GM21723 (cell line): ENCODE measurements at regions not wholly inside any gene's neighbourhood (a gene's known extent, or its start where the extent isn't known, plus 50 kb on each side); places are given as distances from the start of the nearest gene placed in this dataset.

Experiments used
- ATAC-seq: cut with Tn5 transposase; IDR thresholded peaks from one replicate; pipeline ENCODE4 v1.9.1; 2021; ENCODE audit warnings: mild to moderate bottlenecking, moderate library complexity; ENCODE audit not compliant: unreplicated experiment

DNA sequence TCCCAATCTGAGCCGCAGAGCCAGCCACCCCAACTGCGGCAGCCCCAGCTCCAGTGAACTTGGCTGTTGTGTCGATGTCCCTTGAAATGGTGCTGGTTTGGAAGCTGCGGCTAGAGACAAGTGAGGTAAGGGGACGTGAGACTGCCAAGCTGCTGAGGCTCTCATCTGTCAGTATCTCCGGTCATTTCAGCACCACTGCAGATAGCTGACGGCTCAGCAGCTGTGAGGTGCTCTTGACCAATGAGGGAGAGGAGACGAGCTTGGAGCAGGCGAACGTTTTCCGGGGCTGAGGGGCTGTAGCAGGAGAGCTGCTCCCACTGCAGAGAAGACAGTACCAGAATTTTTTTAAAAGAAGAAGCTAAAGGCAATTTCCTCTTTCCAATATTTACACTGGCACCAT, 175.5 kb upstream of the CASK start:
- no peak for ATAC-seq

DNA sequence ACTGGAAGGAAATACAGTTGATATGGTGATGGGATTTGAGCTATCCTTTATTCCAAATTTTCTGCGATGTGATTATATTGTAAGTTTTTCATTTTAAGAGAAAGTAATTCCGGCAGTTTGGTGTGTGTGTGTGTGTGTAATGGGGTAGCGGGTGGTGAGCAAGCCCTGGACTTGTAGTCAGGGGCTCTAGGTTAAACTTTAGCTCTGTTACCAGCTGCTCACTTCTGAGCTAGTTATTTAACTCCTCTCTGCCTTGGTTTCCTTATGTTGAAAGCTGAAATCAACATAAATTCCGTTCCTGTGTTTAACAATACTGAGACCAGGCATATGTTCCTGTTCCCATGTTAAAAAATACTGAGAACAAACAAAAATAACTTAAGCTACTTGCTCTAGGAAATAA, 174.1 kb upstream of the CASK start:
- no peak for ATAC-seq

DNA sequence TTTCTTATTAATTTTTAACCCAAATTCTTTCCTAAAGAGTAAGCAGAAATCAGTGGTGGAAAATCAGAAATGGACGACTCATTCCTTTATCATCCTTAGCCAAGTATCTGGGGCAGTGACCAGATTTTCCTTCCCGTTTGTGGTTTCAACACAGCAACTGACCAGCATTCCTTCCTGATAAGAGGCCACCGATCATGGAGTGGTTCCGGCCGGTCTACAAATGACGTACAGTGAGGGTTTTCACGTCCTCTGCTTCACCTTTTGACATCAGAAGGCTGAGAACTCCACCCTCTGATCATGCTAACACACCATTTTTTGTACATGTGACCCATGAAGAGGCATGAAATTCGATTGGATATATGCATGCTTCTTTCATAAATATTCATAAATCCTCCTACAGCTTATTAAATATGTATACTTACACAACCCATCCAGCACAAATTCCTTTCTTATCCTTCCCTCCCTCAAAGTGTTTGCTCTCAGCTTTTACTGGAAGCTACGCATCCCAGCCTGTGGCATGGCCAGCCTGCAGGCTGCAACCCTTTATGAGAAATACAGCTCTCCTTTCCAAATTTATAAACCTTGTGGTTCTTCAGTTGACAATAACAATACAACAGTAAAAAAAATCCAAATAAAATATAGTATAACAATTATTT, 173.0 kb upstream of the CASK start:
- ATAC-seq, result no peak

DNA sequence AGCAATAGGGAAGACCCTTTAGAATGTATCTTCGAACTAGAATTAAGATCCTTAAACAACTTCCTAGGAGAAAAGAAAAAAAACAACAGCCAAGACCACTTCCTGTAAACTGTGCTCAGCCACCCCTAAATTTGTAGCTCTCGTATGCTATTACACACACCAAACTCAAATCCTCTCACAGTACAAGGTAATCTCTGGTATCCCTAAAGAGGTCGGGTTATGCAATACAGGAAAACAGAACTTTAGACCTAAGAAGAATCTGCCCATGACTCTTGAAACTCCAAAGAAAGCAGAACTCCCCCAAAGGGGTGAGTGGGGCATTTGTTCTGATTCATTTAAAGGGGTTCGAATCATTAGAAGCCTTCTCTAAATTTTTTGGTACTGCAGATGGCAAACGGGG, 170.9 kb upstream of the CASK start:
- no peak for ATAC-seq

DNA sequence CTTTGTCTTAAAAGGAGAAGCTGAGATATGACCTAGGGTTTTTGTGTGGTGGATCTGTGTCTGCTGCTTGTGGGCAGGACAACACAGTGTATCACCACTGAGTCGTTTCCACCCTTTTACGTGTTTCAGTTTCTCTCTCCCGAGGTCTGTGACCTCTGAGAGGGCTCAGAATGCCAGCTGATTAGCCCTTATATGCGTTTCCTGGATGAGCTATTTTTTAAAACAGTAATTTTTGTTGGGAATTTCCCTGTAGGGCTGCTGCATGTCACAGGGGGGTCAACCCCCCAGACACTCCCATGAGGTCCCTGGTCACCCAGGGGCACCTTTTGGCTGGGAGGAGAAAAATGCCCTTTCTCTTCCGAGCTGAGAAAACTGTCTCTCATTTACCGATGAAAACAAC, 170.4 kb upstream of the CASK start:
- no peak for ATAC-seq

DNA sequence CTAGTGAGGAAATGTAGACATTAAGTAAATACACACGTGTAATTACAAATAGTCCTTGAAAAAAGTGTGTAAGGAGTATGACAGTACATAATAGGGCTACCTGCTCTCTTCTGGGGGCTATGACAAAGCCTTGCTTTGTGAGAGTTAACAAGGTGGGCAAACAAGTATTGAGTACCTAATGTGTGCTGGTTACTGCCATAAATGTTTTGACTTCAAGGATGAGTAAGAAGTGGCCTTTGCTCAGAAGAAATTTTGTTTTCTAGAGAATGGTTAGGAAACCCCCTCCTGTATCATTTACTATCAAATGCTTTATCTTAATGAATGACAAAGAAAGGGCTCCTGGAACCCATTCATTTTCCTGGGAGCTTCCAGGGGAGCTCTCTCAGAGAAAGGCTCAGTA, 167.0 kb upstream of the CASK start:
- ATAC-seq, result no peak

DNA sequence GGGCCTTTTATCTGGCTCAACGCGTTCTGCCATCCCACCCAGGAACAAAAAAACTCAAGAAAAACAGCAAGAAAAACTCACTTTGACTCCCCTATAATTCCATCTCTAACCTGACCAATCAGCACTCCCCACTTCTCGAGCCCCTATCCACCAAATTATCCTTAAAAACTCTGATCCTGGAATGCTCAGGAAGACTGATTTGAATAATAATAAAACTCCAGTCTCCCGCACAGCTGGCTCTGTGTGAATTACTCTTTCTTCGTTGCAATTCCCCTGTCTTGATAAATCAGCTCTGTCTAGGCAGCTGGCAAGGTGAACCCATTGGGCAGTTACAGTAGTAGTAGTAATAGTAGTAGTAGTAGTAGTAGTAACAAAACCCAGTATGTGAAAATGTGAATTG, 165.7 kb upstream of the CASK start:
- ATAC-seq, result no peak

DNA sequence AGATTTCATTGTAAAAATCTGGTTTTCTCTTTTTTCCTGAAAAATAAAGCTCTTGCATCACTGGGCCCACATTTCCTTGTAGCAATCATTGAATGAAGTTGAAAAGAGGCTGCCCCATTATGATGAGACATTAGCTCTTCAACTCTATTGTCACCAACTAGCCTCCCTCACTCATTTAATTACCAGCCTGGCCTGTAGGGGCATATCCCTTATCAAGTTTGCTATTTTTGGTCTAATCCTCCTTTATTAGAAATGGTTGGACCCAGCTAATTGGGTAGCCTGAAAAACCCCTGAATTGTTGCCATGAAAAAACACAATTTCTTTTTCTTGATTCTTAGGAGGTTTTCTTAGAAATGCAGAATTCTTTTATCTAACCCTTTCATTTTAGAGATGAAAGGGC, 164.6 kb upstream of the CASK start:
- no peak for ATAC-seq

DNA sequence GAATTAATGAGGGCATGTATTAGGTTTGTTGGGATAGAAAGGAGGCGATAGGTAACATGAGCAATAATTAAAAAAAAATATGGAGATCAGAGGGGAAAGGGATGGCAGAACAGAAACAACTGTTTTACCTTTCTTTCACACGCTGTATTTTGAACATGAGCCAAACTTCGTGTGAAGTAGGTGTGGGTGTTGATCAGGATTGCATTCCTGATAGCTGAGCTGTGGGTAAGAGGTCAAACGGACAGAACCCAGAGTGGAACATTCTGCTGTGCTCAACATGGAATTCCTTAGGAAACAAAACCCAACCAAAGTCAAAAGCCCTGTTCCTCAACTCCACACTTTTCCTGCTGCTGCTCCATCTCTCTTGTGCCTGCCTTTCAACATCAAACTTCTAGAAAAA, 162.5 kb upstream of the CASK start:
- ATAC-seq, result no peak

DNA sequence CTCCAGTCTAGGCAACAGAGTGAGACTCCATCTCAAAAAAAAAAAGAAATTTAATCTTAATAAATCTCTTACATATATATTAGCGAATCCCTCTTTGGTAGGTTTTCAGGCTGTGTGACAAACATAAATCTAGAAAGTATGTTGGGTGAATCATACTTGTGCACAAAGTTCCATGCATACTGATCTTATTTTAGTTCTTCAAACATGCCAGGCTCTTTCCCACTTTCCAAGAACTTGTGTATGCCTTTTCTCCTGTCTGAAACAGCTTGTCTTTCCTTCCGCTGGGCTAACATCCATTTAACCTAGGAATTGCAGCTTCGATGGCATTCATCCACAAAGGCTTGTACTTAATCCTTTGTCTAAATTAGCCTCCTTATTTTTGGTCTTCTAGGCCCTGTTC, 156.6 kb upstream of the CASK start:
- no peak for ATAC-seq

DNA sequence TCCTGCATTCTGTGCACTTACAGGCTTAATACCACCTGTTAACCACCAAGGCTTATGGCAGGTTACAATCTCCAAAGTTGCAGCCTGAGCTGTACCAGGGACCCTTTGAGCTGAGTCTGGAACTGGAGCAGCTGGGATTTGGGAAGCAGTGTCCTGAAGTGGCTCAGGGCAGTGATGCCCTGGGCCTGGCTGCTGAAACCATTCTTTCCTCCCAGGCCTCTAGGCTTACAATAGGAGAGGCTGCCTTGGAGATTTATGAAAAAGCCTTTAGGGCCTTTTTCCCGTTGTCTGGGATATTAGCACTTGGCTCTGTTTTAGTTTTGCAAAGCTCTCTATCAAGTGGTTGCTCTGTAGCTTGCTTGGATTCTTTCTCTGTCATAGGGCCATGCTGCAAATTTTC, 154.3 kb upstream of the CASK start:
- no peak for ATAC-seq

DNA sequence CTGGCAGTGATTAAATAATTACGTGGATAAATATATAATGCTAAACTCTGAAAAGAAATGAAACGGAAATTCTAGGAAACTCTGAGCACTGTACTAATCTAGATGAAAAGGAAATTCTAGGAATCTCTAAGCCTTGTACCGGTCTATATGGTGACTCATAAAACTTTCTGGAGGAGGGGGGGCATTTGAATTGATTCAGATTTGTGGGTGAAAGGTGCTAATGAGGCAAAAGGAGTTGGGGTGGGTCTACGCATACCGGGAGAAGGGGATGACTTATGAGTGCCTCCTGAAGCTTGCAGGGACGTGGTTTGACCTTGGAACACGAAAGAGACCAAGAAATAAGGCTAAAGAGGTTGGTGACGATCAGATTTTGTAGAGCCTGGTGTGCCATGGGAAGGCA, 151.7 kb upstream of the CASK start:
- no peak for ATAC-seq

DNA sequence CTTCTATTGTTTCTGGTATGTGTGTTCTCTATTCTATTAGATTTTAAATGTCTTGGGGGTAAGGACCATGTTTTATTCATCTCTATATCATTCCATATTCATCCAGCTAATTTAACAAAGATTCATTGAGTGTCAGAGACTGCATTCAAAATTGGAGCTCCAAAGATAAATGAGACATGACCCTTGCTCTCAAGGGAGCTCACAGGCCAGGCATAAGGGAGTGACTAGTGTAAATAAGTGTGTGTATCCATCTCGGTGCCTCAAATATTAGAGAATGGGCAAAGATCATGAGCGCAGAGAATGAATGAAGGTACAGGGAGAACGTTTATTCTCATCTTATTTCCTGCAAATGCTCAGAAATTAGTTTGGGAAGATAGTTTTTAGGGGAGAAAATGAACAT, 150.1 kb upstream of the CASK start:
- ATAC-seq, result no peak

DNA sequence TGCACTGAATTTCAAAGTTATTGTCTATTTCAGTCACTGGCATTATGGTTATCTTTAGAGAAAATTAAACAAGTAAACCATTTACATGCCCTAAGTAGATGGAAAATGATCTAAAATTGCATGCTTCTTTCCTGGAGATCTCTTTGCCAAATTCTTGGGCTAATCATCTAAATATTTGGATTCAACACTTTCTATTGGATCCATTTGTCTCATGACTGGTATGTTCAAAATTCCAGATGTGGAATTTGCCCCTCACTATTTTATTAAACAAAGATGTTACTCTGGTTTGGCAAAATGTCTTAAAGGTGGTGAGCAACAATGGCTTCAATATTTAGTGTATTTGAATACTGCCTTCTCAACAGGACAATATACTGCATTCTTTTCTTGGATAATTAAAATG, 147.5 kb upstream of the CASK start:
- ATAC-seq, result no peak

DNA sequence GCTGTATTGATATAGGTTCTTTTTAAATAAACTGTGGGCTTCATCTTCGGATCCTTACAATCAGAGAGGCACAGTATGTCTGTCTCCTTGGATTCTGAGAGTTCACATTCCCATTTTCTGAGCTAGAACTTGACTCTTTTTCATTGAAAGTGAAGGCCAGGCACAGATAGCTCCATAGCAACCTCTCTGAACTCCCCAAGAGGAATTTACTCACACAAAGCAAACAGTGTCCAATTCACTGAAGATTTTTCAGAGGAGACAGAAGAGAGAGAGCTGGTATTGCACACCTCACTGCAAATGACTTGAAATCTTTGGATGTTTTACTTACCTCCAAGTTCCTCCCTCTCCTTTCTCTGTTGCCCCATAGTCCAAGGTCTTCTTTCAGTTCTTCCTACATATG, 130.9 kb upstream of the CASK start:
- no peak for ATAC-seq

DNA sequence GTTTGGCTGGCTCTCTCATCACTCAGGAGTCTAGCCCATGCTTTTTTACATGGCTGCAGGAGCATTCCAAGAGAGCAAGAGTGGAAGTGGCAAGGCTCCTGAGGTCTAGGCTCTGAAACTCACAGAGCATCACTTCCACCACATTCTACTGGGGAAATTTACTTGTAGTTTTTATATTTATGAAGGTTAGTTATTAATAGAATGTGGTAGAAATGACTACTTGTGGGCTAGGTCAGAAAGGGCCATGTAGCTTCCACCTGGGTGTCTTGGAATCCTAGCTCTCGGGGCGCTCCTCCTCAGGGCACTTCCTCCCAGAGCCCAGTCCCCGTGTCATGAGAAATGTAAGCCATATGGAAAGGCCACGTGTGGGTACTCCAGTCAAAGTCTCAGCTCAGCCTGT, 127.0 kb upstream of the CASK start:
- ATAC-seq, result no peak

DNA sequence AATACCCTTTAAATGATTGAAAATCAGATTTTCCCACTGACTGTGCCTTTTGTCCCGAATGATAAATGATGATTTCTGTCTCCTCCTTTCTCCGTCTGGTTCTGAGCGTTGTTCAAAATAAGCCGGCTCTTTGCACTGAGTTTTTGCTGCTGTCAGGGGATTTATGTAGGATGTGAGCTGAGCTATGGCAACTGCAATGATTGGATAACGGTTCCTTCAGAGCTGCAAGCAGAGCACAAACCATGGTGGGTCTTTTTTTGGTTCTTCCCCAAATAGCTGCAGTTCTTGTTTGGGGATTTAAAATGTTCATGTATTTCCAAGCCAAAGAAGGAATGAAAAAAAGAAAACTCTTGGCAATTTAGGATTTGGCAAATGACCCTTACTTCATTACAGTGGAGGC, 124.5 kb upstream of the CASK start:
- ATAC-seq, result no peak

DNA sequence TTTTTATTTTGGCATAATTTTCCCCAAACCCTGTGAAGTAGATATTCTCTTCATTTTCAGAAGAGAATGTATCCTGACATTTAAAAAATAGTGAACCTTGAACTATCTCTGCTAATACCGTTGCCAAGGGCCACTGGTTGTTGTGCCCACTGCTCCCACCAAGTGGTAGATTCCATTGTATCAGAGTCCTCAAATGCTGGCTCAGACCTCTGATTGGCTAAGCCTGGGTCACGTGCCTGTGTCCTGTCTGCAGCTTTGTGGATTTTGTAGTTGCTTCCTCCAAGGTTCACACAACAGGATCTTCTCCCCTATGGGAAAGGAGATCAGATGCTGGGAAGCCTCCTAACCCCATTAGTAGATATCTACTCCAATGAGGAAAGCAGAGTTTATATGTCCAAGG, 104.8 kb upstream of the CASK start:
- ATAC-seq, result no peak

DNA sequence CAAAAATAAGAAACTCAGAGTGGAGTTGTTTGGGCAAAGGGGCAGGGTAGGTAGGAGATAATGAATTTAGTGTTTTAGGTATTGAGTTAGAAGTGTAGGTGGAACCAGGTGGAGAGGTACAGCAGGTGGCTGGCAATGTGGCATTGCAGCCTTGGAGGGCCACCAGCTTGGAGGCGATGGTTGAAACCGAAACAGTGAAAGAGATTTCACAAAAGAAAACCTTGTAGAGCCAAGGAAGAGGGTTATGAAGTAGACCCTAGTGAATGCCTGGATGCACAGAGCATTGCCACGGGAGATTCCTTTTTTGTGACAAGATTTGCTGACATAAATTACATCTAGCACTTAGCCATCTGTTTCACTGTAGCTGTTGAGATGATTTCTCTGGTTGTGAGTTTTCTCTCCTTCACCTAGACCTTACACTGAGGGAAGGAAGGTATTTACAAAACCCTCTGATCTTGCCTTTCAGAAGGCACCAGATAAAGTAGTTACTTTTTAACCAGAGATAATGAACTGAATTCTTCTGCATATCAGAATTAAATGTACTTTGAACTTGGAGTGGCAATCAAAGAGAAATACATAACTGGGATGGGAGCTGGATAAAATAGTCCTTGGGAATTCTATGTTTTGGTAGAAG, 104.1 kb upstream of the CASK start:
- no peak for ATAC-seq

DNA sequence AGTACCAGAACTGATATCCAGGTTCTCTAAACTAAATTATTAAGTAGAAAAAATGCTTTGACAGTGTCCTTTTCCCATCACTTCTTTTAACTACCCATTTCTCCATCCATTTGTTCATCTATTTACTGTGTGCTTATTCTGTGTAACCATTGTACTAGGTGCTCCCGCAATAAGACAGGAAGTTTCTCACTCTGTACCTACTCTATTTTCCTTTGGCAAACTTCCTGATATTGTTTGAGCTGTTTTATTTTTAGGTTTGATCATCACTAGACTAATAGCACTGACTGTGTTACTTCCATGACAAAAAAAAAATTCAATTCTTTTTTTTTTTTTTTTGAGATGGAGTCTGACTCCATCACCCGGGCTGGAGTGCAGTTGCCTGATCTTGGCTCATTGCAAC, 102.5 kb upstream of the CASK start:
- no peak for ATAC-seq

DNA sequence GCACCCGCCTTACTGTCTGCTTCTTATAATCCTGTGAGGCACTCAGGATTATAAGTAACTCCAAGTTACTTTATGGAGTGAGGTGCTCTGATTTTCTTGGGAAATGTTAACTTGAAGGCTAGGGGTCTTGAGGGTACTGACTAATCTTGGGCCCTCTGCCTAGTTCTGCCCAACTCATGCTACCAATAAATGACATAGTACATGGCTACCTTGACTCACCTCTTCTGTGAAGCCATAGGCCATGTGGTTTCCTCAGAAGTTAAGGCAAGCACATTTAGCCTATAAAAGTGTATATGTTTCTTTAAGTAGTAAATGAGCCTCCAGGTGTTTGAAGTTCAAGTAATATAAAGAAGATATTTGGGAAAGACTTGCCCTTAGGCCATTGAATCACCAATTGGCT, 99.8 kb upstream of the CASK start:
- ATAC-seq, result no peak

DNA sequence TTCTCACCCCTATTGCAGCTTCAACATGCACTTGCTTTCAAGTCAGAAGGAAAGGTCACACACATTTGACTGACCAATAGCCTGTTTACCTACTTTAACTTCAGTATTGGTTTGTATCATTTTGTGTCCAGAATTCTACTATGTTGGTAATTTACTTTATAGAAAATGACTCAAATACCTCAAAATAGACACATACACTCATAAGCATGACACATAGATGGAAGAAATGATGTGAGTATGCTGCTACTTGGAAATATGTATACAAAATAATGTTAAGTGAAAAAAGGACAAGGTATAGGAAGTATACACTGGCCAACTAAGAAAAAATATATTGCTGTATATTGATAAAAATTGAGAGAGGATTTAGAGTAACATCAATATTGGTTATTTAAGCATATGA, 98.8 kb upstream of the CASK start:
- ATAC-seq, result no peak

DNA sequence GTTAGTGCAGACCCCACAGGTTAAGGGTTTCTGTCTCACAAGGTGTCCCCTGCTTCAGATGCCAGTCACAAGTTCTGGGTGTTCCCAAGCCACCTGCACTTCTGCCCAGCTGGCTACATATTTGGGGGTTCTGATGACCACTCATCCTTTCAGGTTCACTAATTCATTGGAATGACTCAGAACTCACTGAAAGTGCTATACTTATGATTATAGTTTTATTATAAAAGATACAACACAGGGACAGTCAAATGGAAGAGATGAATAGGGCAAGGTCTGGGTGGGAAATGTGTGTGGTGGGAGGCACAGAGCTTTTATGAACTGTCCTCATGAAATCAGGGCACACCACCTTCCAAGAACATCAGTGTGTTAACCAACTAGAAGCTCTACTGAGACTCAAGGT, 97.7 kb upstream of the CASK start:
- ATAC-seq, result no peak
